ENCODE measurements at regions not wholly inside any gene's neighbourhood (a gene's known extent, or its start where the extent isn't known, plus 50 kb on each side); places are given as distances from the start of the nearest gene placed in this dataset.

- no peak overlapping the region for H3K4me3 ChIP-seq
- no peak overlapping the region for H3K27ac ChIP-seq
- DNase-seq (ENCODE audit: low spot score in 2 of 2), result no peak
- H3K4me1 ChIP-seq, result no peaks in the 10 kb centered on the region
- no peaks in the 10 kb centered on the region for H3K9me3 ChIP-seq
- H3K36me3 ChIP-seq, result no peaks in the 10 kb centered on the region
- no peak for TF ChIP-seq CTCF (IDR thresholded peaks at IDR 0.05)
- intact Hi-C loops (cut with DNase I), result no loop called here
- H3K27me3 ChIP-seq, result no peaks in the 10 kb centered on the region
These were observed 266.0 kb upstream of the STAC start for GRCh38 chr3:36114353-36114752.

DNA sequence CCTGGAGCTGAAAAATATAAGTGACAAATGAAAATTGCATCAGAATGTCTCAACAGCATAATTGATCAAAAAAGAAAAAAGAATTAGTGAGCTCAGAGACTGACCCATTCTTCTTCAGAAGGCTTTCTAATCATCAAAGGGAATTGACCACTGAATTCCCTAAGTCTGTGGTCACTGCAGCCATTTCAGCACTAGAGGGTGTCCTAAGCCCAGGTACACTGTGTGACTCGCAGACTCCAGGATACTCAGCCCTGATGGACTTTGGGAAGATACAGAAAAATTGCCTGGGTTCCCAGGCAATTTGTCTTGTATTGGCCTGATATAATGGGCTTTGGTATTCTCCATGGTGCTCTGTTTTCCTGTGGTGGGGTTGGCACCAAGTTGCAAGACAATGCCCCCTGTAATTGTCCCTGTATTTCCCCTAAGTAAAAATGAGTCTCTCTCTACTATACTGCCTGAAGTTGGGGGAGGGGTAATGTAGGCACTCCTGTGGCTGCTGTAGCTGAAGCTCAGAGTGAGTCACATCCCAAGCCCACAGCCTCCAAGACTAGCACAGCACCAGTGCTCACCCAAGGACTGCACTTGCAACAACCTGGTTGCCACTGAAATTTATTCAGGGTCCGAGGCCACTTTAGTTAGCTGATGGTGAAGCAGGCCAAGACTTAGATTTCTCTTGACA lies 256.0 kb upstream of the STAC start:
- H3K27ac ChIP-seq, result no peak overlapping the region
- intact Hi-C loops (cut with DNase I), result no loop called here
- no peaks in the 10 kb centered on the region for H3K4me1 ChIP-seq
- peaks cover 0 to 13% of the 10 kb centered on the region in 2 donors for H3K9me3 ChIP-seq
- no peak for DNase-seq (ENCODE audit: low spot score in 2 of 2)
- H3K36me3 ChIP-seq, result no peaks in the 10 kb centered on the region
- TF ChIP-seq CTCF (IDR thresholded peaks at IDR 0.05), result peak in 1 of 3 experiments; percentile 22
- no peak overlapping the region for H3K4me3 ChIP-seq
- H3K27me3 ChIP-seq, result no peaks in the 10 kb centered on the region

DNA sequence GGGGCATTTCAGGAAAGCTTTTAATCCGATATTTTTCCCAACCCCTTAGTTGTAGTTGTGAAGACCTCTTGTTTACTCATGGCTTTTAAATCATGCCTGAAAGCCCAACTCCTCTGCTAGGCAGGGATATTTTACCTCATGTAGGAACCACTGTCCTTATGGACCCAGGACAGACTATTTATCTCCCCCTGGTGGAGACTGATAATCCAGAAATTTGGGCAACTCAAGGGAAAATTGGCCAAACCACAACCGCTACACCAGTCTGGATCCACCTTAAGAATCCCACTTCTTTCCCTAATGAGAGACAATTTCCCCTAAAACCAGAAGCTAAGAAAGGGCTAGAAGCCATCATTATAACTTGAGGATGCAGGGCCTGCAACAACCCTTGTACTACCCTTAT lies 248.1 kb upstream of the STAC start:
- no peak for TF ChIP-seq CTCF (IDR thresholded peaks at IDR 0.05)
- Histone ChIP-seq H3K4me3 (no peak overlapping the region), H3K27ac (no peak overlapping the region), H3K9me3 (no peaks in the 10 kb centered on the region), H3K4me1 (no peaks in the 10 kb centered on the region), H3K36me3 (no peaks in the 10 kb centered on the region), H3K27me3 (no peaks in the 10 kb centered on the region)
- DNase-seq (ENCODE audit: low spot score in 2 of 2), result no peak
- intact Hi-C loops (cut with DNase I), result no loop called here

DNA sequence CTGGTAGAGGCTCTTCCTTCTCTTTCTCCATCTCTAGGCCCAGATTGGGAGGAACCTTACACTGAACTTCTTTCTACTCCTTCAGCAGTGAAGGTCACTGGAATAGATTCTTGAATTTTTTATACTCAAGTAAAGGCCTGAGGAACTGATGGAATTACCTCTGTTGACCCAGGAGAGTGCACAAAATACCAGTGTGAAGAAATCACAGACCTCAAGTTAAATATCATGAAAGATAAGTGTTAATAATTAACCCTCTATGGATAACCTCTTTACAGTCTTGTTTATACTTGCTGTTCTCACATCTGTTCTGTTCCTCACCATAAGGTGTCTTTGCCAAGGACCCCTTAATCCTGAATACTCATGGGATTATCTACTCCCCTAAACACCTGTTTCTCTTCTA lies 244.4 kb upstream of the STAC start:
- H3K9me3 ChIP-seq, result no peaks in the 10 kb centered on the region
- intact Hi-C loops (cut with DNase I), result no loop called here
- no peak overlapping the region for H3K27ac ChIP-seq
- no peak for DNase-seq (ENCODE audit: low spot score in 2 of 2)
- TF ChIP-seq CTCF (IDR thresholded peaks at IDR 0.05), result no peak
- H3K4me1 ChIP-seq, result no peaks in the 10 kb centered on the region
- H3K36me3 ChIP-seq, result no peaks in the 10 kb centered on the region
- no peak overlapping the region for H3K4me3 ChIP-seq
- no peaks in the 10 kb centered on the region for H3K27me3 ChIP-seq

DNA sequence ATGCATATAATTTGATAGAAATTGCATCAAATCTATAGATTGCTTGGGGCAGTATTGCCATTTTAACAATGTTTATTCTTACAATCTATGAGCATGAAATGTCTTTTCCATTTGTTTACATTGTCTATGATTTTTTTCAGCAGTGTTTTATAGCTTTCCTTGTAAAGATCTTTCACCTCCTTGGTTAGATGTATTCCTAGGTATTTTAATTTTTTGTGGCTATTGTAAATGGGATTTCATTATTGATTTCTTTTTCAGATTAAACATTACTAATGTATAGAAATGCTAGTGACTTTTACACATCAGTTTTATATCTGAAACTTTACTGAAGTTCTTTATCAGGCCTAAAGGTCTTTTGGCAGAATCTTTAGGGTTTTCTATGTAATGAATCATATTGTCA lies 237.6 kb upstream of the STAC start:
- H3K4me3 ChIP-seq, result no peak overlapping the region
- intact Hi-C loops (cut with DNase I), result no loop called here
- no peaks in the 10 kb centered on the region for H3K36me3 ChIP-seq
- H3K4me1 ChIP-seq, result no peaks in the 10 kb centered on the region
- H3K27me3 ChIP-seq, result no peaks in the 10 kb centered on the region
- no peaks in the 10 kb centered on the region for H3K9me3 ChIP-seq
- no peak overlapping the region for H3K27ac ChIP-seq
- TF ChIP-seq CTCF (IDR thresholded peaks at IDR 0.05), result no peak
- DNase-seq (ENCODE audit: low spot score in 2 of 2), result no peak

- H3K4me3 ChIP-seq, result no peak overlapping the region
- H3K4me1 ChIP-seq, result no peaks in the 10 kb centered on the region
- no peaks in the 10 kb centered on the region for H3K27me3 ChIP-seq
- H3K36me3 ChIP-seq, result no peaks in the 10 kb centered on the region
- intact Hi-C loops (cut with DNase I), result no loop called here
- H3K9me3 ChIP-seq, result no peaks in the 10 kb centered on the region
- no peak overlapping the region for H3K27ac ChIP-seq
- no peak for TF ChIP-seq CTCF (IDR thresholded peaks at IDR 0.05)
- no peak for DNase-seq (ENCODE audit: low spot score in 2 of 2)
These were observed 233.9 kb upstream of the STAC start for GRCh38 chr3:36146404-36146803.
